Aorta (tissue), 5 donors: ENCODE measurements at regions not wholly inside any gene's neighbourhood (a gene's known extent, or its start where the extent isn't known, plus 50 kb on each side); places are given as distances from the start of the nearest gene placed in this dataset.

Experiments used
- ATAC-seq: fragments of 200-7000 bp; cut with Tn5 transposase; one replicate; pipeline ENCODE4 v1.9.1; 2022; ENCODE audit warnings: moderate library complexity; ENCODE audit not compliant: low FRiP score
- DNase-seq, 2 donors: peaks; one replicate each; pipeline ENCODE4 v3.0.0-alpha.2; 2020
- H3K27ac ChIP-seq, 2 donors: one replicate each; pipeline ENCODE4 v1.5.1; 2013; ENCODE audit warnings: low read length in 2 of 2, mild to moderate bottlenecking in 2 of 2, moderate library complexity in 2 of 2, control low read depth in 1 of 2, inconsistent platforms in 1 of 2, low read depth in 1 of 2
- H3K27me3 ChIP-seq, 2 donors: one replicate each; pipeline ENCODE4 v1.6.1; 2013; ENCODE audit warnings: control low read depth in 1 of 2, low read length in 1 of 2, mild to moderate bottlenecking in 1 of 2, moderate library complexity in 1 of 2; ENCODE audit not compliant: insufficient read depth in 2 of 2, control insufficient read depth in 1 of 2
- H3K36me3 ChIP-seq, 2 donors: one replicate each; pipeline ENCODE4 v1.6.1; 2013; ENCODE audit warnings: control low read depth in 1 of 2, low read length in 1 of 2, mild to moderate bottlenecking in 1 of 2; ENCODE audit not compliant: insufficient read depth in 2 of 2, control insufficient read depth in 1 of 2
- H3K4me1 ChIP-seq, 2 donors: one replicate each; pipeline ENCODE4 v1.6.1; 2013; ENCODE audit warnings: low read length in 2 of 2, control low read depth in 1 of 2, mild to moderate bottlenecking in 1 of 2, moderate library complexity in 1 of 2; ENCODE audit not compliant: insufficient read depth in 2 of 2, control insufficient read depth in 1 of 2
- H3K4me3 ChIP-seq, 2 donors: one replicate each; pipeline ENCODE4 v1.5.1; 2013; ENCODE audit warnings: low read length in 2 of 2, control low read depth in 1 of 2, mild to moderate bottlenecking in 1 of 2
- H3K9me3 ChIP-seq: one replicate; pipeline ENCODE4 v1.6.1; 2013; ENCODE audit warnings: mild to moderate bottlenecking, low read length; ENCODE audit not compliant: control insufficient read depth
- WGBS, 2 donors: extraction: QIAGEN DNeasy Blood & Tissue Kit; methylation state at CpG; one replicate each; pipeline ENCODE4 v1.1.7; 2013; 5-methylcytosine and 5-hydroxymethylcytosine counted together
- intact Hi-C, 2 donors: fragments of 100-400 bp; cut with DNase I; formaldehyde crosslinking; loops; one replicate each; pipeline versions ENCODE4 v1.14.2 to v1.15.0; 2022
- donor health status: healthy with polysubstance abuse.
- donor health status: Bipolar disorder and iron deficiency.
- donor health status: DM: no; HTN: no; CAD: no.
- donor health status: DM: no; HTN: no; CAD: no.
- donor health status: DM: yes; HTN: yes; CAD: no.

DNA sequence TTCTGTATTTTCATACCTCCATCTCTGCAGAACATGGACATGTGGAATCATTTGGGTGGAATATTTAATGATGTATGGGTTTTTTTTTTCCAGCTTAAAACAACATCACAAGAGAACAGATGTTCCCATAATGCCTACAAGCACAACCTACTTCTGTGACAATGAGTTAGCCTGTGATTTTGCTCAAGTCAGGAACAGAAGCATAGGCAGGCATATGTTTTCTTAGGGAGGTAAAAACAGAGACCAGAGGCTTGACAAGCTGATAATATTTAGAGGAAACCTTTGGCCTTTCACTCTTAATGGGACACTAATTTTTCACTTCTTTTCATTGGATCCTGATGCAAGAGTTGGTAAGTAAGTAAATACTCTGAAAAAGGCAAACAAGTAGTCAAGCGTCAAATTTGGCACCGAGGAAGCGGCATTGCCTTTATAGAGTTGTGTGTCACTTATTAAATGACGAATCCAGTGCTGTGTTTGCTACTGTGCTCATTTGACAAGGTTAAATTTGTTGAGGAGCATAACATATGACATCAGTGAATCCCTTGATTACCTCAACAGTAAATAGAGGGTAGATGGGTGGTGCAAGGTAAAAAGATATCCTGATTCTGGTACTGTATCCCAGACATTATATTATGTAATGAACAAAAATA lies 66.7 kb upstream of the RBMS3 start:
- ATAC-seq (no peak), DNase-seq (no peak)
- H3K27ac ChIP-seq = no peak overlapping the region
- no peak overlapping the region for H3K4me3 ChIP-seq
- H3K36me3 ChIP-seq = no peaks in the 10 kb centered on the region
- no peaks in the 10 kb centered on the region for H3K27me3 ChIP-seq
- intact Hi-C loops = no loop called here
- 88 to 94% methylated on average over 4 of the region's 4 CpGs for WGBS, 2 donors
- H3K4me1 ChIP-seq = no peaks in the 10 kb centered on the region
- no peaks in the 10 kb centered on the region for H3K9me3 ChIP-seq

DNA sequence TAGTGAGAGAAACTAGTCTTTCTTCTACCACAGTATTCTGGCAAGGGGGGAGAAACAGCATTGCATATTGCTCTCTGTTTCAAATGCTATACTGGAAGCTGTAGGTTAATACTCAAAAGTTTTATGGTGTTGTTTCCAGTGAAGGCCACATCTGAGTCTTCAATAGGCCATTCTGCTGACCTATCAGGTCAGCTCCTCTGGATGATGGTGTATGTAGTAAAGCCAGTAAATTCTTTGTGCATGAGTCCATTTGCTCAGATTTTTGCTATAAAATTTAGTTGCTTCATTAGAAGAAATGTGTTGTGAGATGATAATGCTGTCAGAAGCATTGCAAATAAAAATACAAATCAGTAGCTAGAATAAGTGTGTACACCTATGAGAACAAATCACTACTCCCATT lies 64.9 kb upstream of the RBMS3 start:
- ATAC-seq (no peak), DNase-seq (no peak)
- Histone ChIP-seq H3K27me3 (no peaks in the 10 kb centered on the region), H3K4me3 (no peak overlapping the region), H3K9me3 (no peaks in the 10 kb centered on the region), H3K27ac (no peak overlapping the region), H3K36me3 (no peaks in the 10 kb centered on the region), H3K4me1 (no peaks in the 10 kb centered on the region)
- intact Hi-C loops = no loop called here

DNA sequence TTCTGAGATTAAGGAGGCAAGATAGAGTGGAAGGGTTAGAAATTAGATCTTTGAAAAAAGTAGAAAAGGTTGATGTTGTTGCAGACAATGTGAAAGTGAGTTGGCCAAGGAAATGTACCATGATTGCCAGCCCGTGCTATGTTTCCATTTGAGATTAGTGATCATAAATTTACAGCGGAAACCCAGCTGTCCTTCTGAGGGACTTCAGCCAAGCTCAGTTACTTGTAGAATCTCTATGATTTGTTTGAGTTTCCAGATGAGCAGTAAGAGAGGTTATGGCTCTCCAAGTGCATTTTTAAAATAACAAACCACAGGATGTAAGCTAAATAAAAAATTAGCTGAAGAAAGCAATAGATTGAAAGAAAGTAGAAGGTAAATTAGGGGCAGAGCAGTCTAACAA lies 54.2 kb upstream of the RBMS3 start:
- H3K9me3 ChIP-seq = no peaks in the 10 kb centered on the region
- H3K27me3 ChIP-seq = no peaks in the 10 kb centered on the region
- peak overlapping the region in 1 of 2 donors; percentile 18 for H3K4me3 ChIP-seq
- ATAC-seq = no peak
- H3K36me3 ChIP-seq = no peaks in the 10 kb centered on the region
- 6 to 18% methylated on average over 2 of the region's 2 CpGs for WGBS, 2 donors
- no peak overlapping the region for H3K27ac ChIP-seq
- intact Hi-C loops = no loop called here
- H3K4me1 ChIP-seq = peaks cover 0 to 2% of the 10 kb centered on the region in 2 donors
- DNase-seq = no peak

DNA sequence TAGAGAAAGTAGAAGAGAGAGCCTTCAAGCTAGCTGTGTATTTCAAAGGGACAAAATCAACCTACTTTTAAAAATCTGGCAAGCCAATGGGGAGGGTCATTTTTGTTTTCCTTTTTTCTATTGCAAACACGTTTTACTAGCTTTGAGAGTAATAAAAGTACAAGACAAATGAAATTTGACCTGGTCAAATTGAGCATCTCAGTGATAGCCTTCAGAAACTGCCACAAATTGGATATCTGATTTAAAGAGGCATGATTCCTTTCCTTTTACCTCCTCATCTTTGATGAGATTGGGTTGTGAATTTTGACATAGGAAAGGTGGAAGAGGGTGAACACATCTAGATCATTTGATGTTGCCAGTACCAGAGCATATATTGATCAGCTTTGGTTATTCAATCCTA lies 53.6 kb upstream of the RBMS3 start:
- H3K4me1 ChIP-seq = peaks cover 0 to 2% of the 10 kb centered on the region in 2 donors
- no peak overlapping the region for H3K27ac ChIP-seq
- H3K4me3 ChIP-seq = no peak overlapping the region
- H3K9me3 ChIP-seq = no peaks in the 10 kb centered on the region
- no peaks in the 10 kb centered on the region for H3K27me3 ChIP-seq
- H3K36me3 ChIP-seq = no peaks in the 10 kb centered on the region
- intact Hi-C loops = no loop called here
- 0 to 7% methylated on average over 1 of the region's 1 CpG for WGBS, 2 donors
- DNase-seq (no peak), ATAC-seq (no peak)
